GM19372 (cell line): ENCODE measurements at regions not wholly inside any gene's neighbourhood (a gene's known extent, or its start where the extent isn't known, plus 50 kb on each side); places are given as distances from the start of the nearest gene placed in this dataset.

Experiments used
- ATAC-seq: cut with Tn5 transposase; IDR thresholded peaks from one replicate; pipeline ENCODE4 v1.9.1; 2021; ENCODE audit warnings: mild to moderate bottlenecking, low read depth, moderate library complexity; ENCODE audit not compliant: unreplicated experiment

- no peak for ATAC-seq
Observed at GRCh38 chr20:60124776-60125381, 166.7 kb downstream of the CDH26 start.

DNA sequence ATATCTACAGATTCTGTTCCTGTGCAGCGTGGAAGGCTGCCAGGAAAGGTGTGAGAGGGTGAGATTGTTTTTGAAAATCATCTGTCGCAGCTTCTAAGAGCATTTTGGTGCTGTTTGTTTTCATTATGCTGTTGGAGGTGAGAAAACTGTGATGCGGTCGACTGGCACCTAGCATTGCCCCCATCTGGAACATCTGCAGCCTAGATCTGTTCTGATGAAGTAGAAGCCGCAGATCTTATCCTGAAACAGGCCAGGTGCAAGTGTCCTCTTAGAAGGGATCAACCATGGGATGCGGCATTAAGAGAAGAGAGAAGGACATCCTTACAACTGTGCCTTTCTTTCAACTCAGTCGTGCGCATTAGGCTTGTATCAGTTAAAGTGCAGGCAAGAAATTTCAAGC is 167.3 kb downstream of the CDH26 start:
- ATAC-seq: no peak

DNA sequence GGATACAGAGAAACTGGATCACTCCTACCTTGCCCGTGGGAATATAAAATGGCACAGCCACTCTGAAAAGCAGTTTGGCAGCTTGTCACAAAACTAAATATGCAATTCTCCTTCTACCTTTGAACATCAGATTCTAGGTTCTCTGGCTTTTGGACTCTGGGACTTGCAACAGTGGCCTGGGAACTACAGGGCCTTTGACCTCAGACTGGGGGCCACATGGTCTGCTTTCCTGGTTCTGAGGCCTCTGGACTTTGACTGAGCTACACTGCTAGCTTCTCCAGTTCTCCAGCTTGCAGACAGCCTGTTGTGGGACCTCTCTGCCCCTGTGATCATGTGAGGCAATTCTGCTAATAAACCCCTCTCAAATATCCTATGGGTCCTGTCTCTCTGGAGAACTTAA is 168.8 kb downstream of the CDH26 start:
- ATAC-seq: no peak

DNA sequence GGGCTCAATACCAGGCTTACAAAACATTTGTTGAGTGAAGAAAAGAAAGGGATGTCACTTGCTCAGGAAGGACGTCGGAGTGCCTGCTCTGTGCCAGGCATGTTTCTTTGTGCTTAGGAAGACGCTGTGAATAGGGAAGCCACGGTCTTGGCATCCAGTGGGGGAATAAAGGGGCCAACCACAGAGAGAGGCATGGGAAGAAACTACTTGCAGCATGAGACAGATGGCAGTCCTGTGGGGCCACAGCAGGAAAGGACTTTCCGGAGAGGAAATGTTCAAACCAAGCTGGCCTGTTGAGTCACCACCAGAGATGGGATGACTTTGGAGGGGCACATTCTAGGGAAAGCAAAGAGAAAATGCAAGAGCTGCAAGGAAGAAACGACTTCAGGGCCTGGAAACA is 173.2 kb downstream of the CDH26 start:
- no peak for ATAC-seq

DNA sequence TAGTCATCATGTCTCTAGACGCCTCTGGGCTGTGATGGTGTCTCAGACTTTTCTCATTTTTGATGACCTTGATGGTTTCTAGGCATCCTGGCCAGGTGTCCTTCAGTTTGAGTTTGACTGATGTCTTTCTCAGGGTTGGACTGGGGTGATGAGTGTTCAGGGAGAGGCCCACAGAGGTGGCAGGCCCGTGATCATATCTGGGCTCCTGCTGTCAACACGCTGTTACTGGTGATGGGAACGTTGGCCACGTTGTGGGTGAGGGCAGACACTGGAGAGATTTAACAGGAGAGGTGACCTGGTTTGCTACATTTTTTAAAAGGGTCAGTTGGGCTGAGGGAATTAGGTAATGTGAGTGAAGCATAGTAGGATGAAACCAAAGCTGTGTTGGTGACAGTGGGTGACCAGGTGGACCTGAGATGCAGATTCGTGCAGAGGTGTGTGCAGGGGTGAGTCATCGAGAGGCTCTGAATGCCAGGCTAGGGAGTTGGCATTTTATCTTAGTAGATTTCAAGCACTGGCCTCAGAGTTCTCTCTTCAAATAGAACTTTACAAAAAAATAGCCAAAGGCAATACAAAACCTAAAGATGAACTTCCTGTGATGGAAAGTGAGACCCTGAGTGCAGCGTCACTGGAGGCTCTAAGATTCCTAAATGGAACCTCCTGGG is 174.1 kb downstream of the CDH26 start:
- ATAC-seq: no peak

DNA sequence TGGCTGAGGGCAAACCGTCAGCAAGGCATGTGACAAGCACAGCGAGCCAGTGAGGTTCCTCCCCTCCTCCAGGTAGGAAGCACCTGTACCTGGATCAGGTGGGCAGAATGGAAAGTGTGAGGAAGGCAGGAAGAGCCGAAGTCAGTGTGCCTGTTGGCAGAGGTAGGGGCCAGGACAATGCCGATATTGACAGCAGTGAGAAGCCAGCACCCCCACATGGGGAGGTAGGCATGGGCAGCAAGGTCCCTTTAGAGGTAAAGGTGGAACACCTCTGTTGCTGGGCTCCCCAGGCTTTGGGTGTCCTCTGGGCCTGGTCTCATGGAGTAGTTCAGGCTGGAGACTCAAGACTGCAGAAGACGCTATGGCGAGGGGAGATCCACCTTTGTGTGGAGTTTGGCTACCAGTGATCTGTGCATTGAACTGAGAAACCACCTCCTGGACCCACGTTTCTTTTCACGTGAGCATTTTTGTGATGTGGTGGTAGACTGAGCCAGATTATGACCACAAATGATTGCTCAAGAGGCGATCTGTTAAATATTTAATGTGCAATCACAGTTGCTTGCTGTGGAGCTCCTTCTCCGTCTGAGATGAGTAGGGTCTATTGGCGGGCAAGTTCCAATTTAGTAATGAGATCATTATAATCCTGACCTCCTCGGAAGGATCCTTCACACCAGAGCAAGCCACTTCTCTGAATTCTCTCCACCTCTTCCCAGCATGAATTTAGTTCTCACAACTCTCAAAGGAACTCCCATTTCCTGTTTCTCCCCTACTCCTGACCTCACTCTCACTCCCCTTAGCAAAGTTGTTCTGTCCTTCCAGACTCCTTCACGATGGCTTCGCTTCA is 174.8 kb downstream of the CDH26 start:
- no peak for ATAC-seq

DNA sequence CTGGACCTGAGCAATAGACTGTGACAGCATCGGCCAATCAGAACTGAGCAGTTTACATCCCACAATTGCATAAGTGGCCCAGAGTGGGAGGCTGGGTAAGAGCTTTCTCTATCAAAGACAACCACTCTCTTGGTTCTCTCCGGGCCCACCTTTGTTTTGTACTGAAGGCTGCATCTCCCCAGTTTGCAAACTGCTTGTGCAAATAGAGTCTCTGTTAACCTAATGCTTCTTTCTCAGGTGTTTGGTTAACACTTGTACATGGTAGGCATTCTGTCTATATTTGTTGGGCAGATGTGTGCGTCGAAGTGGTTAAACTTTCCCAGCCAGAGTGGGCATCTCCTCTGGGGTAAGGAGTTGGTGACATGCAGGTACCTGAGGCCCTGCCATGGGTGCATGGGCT is 177.1 kb downstream of the CDH26 start:
- no peak for ATAC-seq

DNA sequence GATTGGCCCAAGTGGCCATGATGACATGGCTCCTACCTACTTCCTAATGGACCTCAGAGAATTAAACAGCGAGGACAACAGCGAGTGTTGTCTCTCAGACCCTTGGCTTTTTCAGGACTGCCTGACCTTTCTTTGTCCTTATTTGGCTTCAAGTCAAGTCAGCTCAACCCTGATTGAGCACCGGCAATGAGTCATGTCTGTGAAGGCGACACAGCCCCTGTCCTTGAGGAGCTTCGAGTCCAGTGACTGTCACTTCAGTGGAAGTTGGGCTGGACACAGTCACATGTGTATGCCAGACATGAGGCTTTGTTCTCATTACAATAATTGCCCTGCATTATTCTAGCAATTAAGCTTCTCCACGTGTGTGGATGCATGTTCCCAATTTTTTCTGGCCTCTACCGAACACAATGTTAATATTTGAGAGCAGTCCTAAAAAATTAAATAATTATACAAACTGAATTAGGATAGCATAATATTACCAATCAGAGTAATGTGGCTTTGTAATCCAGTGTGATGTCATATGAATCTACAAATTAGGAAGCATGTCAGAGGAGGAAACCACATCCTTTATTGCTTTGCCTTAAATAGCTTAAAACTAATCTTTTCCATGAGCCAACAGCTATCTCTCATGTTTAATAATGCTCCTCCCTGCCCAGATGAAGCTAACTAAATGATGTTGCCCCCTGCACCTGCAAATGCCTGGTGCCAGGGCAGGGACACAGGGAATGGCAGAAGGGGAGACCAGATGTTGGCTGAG is 178.6 kb downstream of the CDH26 start:
- ATAC-seq: no peak

GRCh38 chr20:60137657-60138245 is 179.5 kb downstream of the CDH26 start:
- no peak for ATAC-seq

DNA sequence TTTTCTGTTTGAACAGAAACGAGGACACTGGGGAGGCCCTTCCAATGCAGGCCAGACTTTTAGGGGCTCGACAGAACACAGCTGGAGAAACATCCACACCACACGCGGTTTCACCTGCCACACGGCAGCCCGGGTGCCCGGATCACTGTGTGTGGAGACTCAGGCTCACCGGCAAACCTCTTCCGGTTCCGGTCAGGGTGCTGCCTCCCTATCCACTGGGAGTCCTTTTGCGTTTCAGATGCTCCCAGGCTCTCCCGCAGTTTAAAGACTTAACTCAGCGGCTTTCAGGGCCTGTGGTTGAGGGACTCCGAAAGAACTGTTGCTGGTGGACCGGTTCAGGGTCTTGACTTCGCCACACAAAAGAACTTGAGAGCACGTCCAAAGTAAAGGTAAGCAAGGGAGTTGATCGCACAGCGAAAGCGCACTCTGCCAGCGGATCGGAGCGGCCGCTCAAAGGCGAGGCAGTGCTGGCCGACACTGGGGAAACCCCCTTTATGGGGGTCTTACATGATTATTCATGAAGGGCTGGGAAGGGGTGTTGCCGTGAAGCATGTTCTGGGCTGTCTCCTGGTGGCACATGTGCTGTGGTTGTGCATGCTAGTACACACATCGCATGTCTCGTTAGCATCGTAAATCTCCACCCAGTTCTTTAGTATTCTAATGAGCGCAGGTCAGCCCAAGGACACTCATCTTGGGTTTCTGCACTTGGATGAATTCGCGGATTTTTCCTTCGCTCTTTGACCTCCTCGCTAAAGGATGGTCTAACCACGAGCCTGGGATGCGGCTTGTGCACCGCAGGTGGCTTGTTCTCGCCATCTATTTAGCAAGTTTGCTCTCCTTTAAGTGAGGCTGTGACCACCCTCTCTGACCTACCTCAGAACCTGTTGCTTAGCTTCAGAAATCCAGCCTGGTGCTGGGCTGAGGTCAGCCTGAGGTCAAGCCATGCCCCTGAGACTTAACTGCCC is 180.3 kb downstream of the CDH26 start:
- peak; percentile 85 for ATAC-seq

GRCh38 chr20:60139663-60140446 is 181.6 kb downstream of the CDH26 start:
- no peak for ATAC-seq

DNA sequence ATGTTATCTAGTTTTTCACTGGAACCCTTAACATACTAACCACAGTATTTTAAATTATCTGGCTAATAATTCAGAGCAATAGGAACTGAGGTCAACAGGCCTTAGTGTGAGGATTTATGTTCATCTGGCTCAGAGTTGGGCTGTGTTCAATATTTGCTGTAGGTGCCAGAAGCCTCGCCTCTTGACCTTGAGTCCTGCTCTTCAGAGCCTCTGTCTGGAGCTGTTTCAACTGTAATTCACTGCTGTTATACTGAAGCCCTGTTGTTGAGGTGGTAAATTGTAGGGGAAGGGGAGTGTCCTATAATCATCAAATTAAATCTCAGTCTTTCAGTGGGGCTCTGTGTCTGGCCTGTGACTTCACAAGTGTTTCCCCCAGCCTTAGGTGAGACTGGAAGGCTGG is 184.4 kb downstream of the CDH26 start:
- ATAC-seq: no peak

DNA sequence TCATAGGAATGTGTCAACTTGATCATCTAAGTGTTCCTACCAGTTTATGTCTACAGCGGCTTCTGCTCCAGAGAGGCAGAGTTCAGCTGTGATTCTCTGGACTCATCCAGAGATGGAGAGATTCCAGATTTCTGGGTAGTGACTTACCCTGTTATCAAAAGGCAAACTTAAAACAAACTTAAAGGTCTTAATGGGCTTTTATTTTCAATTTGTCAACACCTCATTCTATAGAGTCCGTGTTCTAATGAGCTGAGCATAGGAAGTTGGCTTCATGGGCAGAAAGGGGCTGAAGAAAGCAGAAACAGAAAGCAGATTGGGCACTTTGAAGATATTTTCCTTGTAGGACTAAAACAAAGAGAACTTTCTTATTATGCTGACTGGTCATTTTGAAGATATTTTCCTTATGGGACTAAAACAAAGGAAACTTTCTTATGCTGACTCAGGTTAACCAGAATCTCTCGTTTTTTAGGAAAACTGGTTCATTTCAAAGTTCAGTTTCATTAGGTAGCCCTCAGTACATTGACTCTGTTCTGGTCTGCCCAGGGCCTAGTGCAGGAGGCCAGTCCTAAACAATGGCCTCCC is 185.1 kb downstream of the CDH26 start:
- no peak for ATAC-seq

- no peak for ATAC-seq
Observed at GRCh38 chr20:60144404-60144803, 186.2 kb downstream of the CDH26 start.

- ATAC-seq: no peak
Observed at GRCh38 chr20:60144974-60145527, 186.8 kb downstream of the CDH26 start.

GRCh38 chr20:60147004-60147403 is 188.8 kb downstream of the CDH26 start:
- no peak for ATAC-seq

GRCh38 chr20:60148885-60149284 is 190.7 kb downstream of the CDH26 start:
- ATAC-seq: no peak

DNA sequence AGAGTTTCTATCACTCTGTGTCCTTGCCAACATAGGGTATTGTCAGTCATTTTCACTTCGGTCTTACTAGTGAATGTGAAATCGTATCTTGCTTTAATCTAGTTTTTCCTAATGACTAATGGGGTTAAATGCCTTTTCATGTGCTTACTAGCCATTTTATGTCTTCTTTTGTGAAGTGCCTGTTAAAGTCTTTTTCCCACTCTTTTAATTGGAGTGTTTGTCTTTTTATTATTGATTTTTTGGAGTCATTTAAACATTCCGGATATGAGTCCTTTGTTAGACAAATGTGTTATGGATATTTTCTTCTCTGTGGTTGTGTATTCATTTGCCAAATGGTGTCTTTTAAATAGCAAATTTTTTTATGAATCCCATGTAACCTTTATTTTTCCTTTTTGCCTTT is 194.6 kb downstream of the CDH26 start:
- ATAC-seq: no peak
